Neural cell (in vitro differentiated cells): ENCODE measurements at regions not wholly inside any gene's neighbourhood (a gene's known extent, or its start where the extent isn't known, plus 50 kb on each side); places are given as distances from the start of the nearest gene placed in this dataset.

Source experiments
- H2AFZ ChIP-seq: fragments of 200-600, 300-800 bp; sonication (generic), shearing (Covaris generic); 2 replicates; pipeline ENCODE4 v1.6.0; 2014; ENCODE audit warnings: low read depth, mild to moderate bottlenecking, antibody characterized with exemption, low read length, moderate library complexity
- H3F3A ChIP-seq: fragments of 200-600 bp; shearing (Covaris generic); 2 replicates; pipeline ENCODE4 v1.6.1; 2016; ENCODE audit warnings: mild to moderate bottlenecking, moderate library complexity, mixed read lengths, antibody characterized with exemption, low read length; ENCODE audit not compliant: insufficient read depth, poor library complexity, severe bottlenecking
- H3K27ac ChIP-seq: fragments of 200-600, 300-800 bp; sonication (generic), shearing (Covaris generic); 2 replicates; pipeline ENCODE4 v1.5.1; 2014; ENCODE audit warnings: mild to moderate bottlenecking, low read length, moderate library complexity
- H3K27me3 ChIP-seq: fragments of 300-800, 200-600 bp; sonication (generic), shearing (Covaris generic); 2 replicates; pipeline ENCODE4 v1.6.0; 2014; ENCODE audit warnings: mild to moderate bottlenecking, low read depth, low read length, moderate library complexity; ENCODE audit not compliant: insufficient read depth
- H3K36me3 ChIP-seq: fragments of 300-800, 200-600 bp; sonication (generic), shearing (Covaris generic); 2 replicates; pipeline ENCODE4 v1.5.1; 2014; ENCODE audit warnings: mild to moderate bottlenecking, antibody characterized with exemption, low read length, moderate library complexity; ENCODE audit not compliant: insufficient read depth
- H3K4me2 ChIP-seq: fragments of 300-800, 200-600 bp; sonication (generic), shearing (Covaris generic); 2 replicates; pipeline ENCODE4 v1.6.0; 2014; ENCODE audit warnings: mild to moderate bottlenecking, low read length
- H3K4me3 ChIP-seq: fragments of 300-800, 200-600 bp; sonication (generic), shearing (Covaris generic); 2 replicates; pipeline ENCODE4 v1.5.1; 2014; ENCODE audit warnings: mild to moderate bottlenecking, low read length, moderate library complexity
- H3K79me2 ChIP-seq: fragments of 200-600 bp; shearing (Covaris generic); replicated peaks from 2 replicates; pipeline ENCODE4 v1.6.0; 2014; ENCODE audit warnings: mild to moderate bottlenecking, low read length, moderate library complexity; ENCODE audit not compliant: insufficient read depth
- H3K9ac ChIP-seq: fragments of 300-800, 200-600 bp; sonication (generic), shearing (Covaris generic); 2 replicates; pipeline ENCODE4 v1.6.1; 2016; ENCODE audit warnings: mild to moderate bottlenecking, low read length, mixed read lengths
- H3K9me2 ChIP-seq: fragments of 200-600 bp; shearing (Covaris generic); 2 replicates; pipeline ENCODE4 v1.6.1; 2016; ENCODE audit warnings: mild to moderate bottlenecking, low read length, mixed read lengths; ENCODE audit not compliant: insufficient read depth
- H3K9me3 ChIP-seq: fragments of 200-600, 300-800 bp; sonication (generic), shearing (Covaris generic); 2 replicates; pipeline ENCODE4 v1.6.1; 2016; ENCODE audit warnings: mild to moderate bottlenecking, mixed run types, low read length, moderate library complexity, mixed read lengths
- H4K20me1 ChIP-seq: fragments of 200-600 bp; shearing (Covaris generic); 2 replicates; pipeline ENCODE4 v1.6.1; 2016; ENCODE audit warnings: mild to moderate bottlenecking, mixed run types; ENCODE audit not compliant: insufficient read depth
- EP300 ChIP-seq: fragments of 450-650 bp; conservative IDR thresholded peaks from 2 replicates; pipeline ENCODE4 v1.6.1; 2014; ENCODE audit warnings: antibody characterized with exemption, mild to moderate bottlenecking, moderate library complexity; ENCODE audit not compliant: poor library complexity, severe bottlenecking
- EZH2 ChIP-seq: fragments of 200-600, 300-800 bp; shearing (Covaris generic), sonication (generic); IDR thresholded peaks from 2 replicates; pipeline ENCODE4 v1.6.1; 2014; ENCODE audit warnings: antibody characterized with exemption, low read length, borderline replicate concordance, mild to moderate bottlenecking; ENCODE audit not compliant: insufficient read depth, poor library complexity, severe bottlenecking
- MXI1 ChIP-seq: fragments of 450-650 bp; conservative IDR thresholded peaks from 2 replicates; pipeline ENCODE4 v1.6.1; 2014; ENCODE audit warnings: antibody characterized with exemption, mild to moderate bottlenecking; ENCODE audit not compliant: poor library complexity, severe bottlenecking
- POLR2AphosphoS5 ChIP-seq: IDR thresholded peaks from 2 replicates; pipeline ENCODE4 v1.6.1; 2012
- RAD21 ChIP-seq: fragments of 450-650 bp; conservative IDR thresholded peaks from 2 replicates; pipeline ENCODE4 v1.6.1; 2014; ENCODE audit warnings: antibody characterized with exemption, mild to moderate bottlenecking, moderate library complexity
- REST ChIP-seq: IDR thresholded peaks from 2 replicates; pipeline ENCODE4 v1.6.1; 2012; ENCODE audit warnings: borderline replicate concordance
- SMC3 ChIP-seq: fragments of 450-650 bp; conservative IDR thresholded peaks from 2 replicates; pipeline ENCODE4 v1.6.1; 2014; ENCODE audit warnings: antibody characterized with exemption, mild to moderate bottlenecking, moderate library complexity; ENCODE audit not compliant: poor library complexity
- TAF1 ChIP-seq: IDR thresholded peaks from 2 replicates; pipeline ENCODE4 v1.6.1; 2012; ENCODE audit warnings: low read depth
- TF ChIP-seq, protein P1 (sequence below): fragments of 450-650 bp; IDR thresholded peaks from 2 replicates; pipeline ENCODE4 v1.5.1; 2014; ENCODE audit warnings: antibody characterized with exemption, mild to moderate bottlenecking, moderate library complexity; ENCODE audit not compliant: poor library complexity, severe bottlenecking

DNA sequence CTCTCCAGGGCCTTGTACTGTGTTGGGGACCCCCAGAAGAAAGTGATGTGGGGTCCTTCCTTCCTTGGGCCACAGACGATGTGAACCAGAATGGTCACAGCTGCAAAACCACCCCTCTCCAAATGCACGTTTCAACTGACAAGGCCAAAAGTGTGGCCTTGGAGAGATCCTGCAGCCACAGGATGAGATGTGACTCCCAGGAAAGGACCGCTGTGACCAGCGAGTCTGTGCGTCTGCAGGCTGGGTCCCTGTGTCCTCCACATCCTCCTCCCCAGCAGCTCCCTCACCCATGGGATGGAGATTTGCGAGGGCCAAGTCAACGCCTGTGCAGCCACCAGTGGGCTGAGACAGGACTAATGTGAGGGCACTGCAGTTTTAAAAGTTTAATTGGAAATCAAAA, 247.0 kb downstream of the ERMARD start:
- Histone ChIP-seq H2AFZ (no peak overlapping the region), H3K9me2 (no peaks in the 10 kb centered on the region), H3K9ac (no peak overlapping the region), H3K9me3 (peaks cover 6% of the 10 kb centered on the region), H3K27ac (no peak overlapping the region), H3K79me2 (no peaks in the 10 kb centered on the region), H3K4me3 (no peak overlapping the region), H3K36me3 (no peaks in the 10 kb centered on the region), H4K20me1 (no peaks in the 10 kb centered on the region), H3K27me3 (no peaks in the 10 kb centered on the region), H3K4me2 (no peak overlapping the region), H3F3A (no peaks in the 10 kb centered on the region)
- TF ChIP-seq EZH2 (no peak), RAD21 (no peak), EP300 (no peak), POLR2AphosphoS5 (no peak), SMC3 (no peak), MXI1 (no peak), TAF1 (no peak), REST (no peak)
- TF ChIP-seq, protein P1, sequence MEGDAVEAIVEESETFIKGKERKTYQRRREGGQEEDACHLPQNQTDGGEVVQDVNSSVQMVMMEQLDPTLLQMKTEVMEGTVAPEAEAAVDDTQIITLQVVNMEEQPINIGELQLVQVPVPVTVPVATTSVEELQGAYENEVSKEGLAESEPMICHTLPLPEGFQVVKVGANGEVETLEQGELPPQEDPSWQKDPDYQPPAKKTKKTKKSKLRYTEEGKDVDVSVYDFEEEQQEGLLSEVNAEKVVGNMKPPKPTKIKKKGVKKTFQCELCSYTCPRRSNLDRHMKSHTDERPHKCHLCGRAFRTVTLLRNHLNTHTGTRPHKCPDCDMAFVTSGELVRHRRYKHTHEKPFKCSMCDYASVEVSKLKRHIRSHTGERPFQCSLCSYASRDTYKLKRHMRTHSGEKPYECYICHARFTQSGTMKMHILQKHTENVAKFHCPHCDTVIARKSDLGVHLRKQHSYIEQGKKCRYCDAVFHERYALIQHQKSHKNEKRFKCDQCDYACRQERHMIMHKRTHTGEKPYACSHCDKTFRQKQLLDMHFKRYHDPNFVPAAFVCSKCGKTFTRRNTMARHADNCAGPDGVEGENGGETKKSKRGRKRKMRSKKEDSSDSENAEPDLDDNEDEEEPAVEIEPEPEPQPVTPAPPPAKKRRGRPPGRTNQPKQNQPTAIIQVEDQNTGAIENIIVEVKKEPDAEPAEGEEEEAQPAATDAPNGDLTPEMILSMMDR: no peak

DNA sequence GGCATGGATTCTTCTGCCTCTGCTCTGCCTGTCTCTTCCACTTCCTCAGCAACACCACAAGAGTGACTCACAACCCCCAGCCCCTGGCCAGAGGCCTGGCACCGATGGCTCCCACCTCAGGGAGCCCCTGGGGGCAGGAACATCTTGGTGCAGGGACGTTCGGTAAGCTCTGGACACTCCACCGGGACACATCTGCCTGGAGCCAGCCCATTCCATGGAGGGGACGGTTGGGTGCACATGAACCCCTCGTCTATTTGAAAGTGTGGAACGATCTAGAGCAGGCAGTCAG, 246.5 kb downstream of the ERMARD start:
- Histone ChIP-seq H3K79me2 (no peaks in the 10 kb centered on the region), H3F3A (no peaks in the 10 kb centered on the region), H3K4me2 (no peak overlapping the region), H4K20me1 (no peaks in the 10 kb centered on the region), H3K9ac (no peak overlapping the region), H2AFZ (no peak overlapping the region), H3K9me3 (no peaks in the 10 kb centered on the region), H3K4me3 (no peak overlapping the region), H3K27ac (no peak overlapping the region), H3K9me2 (no peaks in the 10 kb centered on the region), H3K27me3 (no peaks in the 10 kb centered on the region), H3K36me3 (no peaks in the 10 kb centered on the region)
- TF ChIP-seq TAF1 (no peak), POLR2AphosphoS5 (no peak), REST (no peak), SMC3 (no peak), MXI1 (no peak), EZH2 (no peak), EP300 (no peak), RAD21 (no peak)
- TF ChIP-seq, protein P1: no peak
